ENCODE measurements at regions not wholly inside any gene's neighbourhood (a gene's known extent, or its start where the extent isn't known, plus 50 kb on each side); places are given as distances from the start of the nearest gene placed in this dataset.

DNA sequence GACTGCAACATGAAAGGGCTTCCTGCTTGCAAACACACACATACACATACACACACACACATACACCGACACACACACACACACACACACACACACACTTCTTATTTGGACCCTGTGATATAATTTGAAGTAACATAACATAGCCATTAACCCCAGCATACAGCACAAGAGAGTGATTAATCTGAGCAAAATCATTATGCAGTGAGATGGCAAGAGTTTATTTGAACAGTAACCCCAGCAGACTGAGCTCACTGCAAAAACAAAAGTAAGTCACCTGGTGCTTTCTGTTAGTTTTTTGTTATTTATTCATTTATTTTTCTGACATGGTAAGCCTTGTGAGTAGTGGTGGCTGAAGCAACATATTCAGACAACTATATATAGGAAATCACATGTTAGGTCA, 93.7 kb downstream of the NOL4 start:
- Histone ChIP-seq H3K4me3 (replicated peaks in 1 of 3; ENCODE audit: insufficient read depth in 1 of 3, low read depth in 1 of 3, low read length in 3 of 3) (no peak overlapping the region), H4K20me1 (replicated peaks; ENCODE audit: control insufficient read depth, extremely low read depth, insufficient read depth, low read length) (no peaks in the 10 kb centered on the region), H3K4me2 (ENCODE audit: insufficient read depth, low read length) (no peak overlapping the region), H3K79me2 (ENCODE audit: control insufficient read depth, insufficient read depth, low read length) (no peaks in the 10 kb centered on the region), H3K9ac (replicated peaks; ENCODE audit: extremely low read depth, insufficient read depth, low read length) (no peak overlapping the region), H3K4me1 (ENCODE audit: control insufficient read depth, extremely low read depth, insufficient read depth, low read length) (no peaks in the 10 kb centered on the region), H2AFZ (ENCODE audit: low read depth, low read length) (no peak overlapping the region), H3K27ac (ENCODE audit: insufficient read depth, low read depth, low read length) (no peak overlapping the region), H3K9me3 (replicated peaks; ENCODE audit: control insufficient read depth, insufficient read depth, low read length) (no peaks in the 10 kb centered on the region), H3K27me3 (ENCODE audit: control insufficient read depth in 2 of 2, insufficient read depth in 2 of 2, low read length in 2 of 2) (no peaks in the 10 kb centered on the region), H3K9me1 (replicated peaks; ENCODE audit: control insufficient read depth, extremely low read depth, insufficient read depth, low read length) (no peaks in the 10 kb centered on the region), H3K36me3 (ENCODE audit: control insufficient read depth in 2 of 2, extremely low read depth in 1 of 2, insufficient read depth in 2 of 2, low read length in 2 of 2) (no peaks in the 10 kb centered on the region)
- POLR2A ChIA-PET: no interaction called here
- DNase-seq (ENCODE audit: low read depth, low spot score) (no peak), FAIRE-seq (no peak)
- no TSS peak for BruUV-seq (replicated peaks)
- dilution Hi-C loops (cut with MboI; ENCODE audit: extremely low pct_ligation_motif_present, low sequenced_read_pairs) (no loop called here), intact Hi-C loops (cut with micrococcal nuclease) (no loop called here)
- TF ChIP-seq POLR2A (IDR thresholded peaks at IDR 0.05; ENCODE audit: low read depth, low read length) (no peak), JUN (IDR thresholded peaks at IDR 0.05; ENCODE audit: borderline replicate concordance, insufficient read depth, insufficient read length, low read depth) (no peak)
- TF ChIP-seq, protein P1, sequence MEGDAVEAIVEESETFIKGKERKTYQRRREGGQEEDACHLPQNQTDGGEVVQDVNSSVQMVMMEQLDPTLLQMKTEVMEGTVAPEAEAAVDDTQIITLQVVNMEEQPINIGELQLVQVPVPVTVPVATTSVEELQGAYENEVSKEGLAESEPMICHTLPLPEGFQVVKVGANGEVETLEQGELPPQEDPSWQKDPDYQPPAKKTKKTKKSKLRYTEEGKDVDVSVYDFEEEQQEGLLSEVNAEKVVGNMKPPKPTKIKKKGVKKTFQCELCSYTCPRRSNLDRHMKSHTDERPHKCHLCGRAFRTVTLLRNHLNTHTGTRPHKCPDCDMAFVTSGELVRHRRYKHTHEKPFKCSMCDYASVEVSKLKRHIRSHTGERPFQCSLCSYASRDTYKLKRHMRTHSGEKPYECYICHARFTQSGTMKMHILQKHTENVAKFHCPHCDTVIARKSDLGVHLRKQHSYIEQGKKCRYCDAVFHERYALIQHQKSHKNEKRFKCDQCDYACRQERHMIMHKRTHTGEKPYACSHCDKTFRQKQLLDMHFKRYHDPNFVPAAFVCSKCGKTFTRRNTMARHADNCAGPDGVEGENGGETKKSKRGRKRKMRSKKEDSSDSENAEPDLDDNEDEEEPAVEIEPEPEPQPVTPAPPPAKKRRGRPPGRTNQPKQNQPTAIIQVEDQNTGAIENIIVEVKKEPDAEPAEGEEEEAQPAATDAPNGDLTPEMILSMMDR (IDR thresholded peaks at IDR 0.05; ENCODE audit: extremely low read depth in 1 of 2, insufficient read depth in 1 of 2, low read depth in 1 of 2, low read length in 2 of 2): no peak
- CTCF ChIA-PET: interaction anchor here (1.2 to 2.6 kb wide), 3 partner anchors 8 to 192 kb away, joined by 4 to 37 read pairs (median 5); no protein-coding TSS in a partner anchor

DNA sequence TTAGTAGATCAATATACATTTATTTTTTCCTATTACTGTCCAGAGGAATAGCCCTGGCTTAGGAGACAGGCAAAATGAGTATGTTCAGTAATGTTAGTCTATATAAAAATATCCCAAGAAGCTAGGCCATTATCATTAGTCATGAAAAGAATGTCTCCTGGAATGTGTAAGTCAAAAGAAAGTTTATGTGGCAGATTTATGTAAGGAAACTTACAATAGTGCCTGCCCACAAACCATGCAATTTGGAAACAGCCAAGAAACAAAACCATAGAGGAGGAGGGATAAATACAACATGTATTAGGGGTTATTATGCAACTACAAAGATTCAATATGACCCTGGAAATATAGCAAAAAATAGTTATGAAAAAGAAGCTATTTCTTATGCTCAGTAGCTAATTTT, 96.3 kb downstream of the NOL4 start:
- no peak for DNase-seq (ENCODE audit: low read depth, low spot score)
- H4K20me1 ChIP-seq (replicated peaks; ENCODE audit: control insufficient read depth, extremely low read depth, insufficient read depth, low read length): no peaks in the 10 kb centered on the region
- intact Hi-C loops (cut with micrococcal nuclease): loop anchor here (10.0 kb wide), 1 partner anchor 536 kb away; no protein-coding TSS in a partner anchor
- dilution Hi-C loops (cut with MboI; ENCODE audit: extremely low pct_ligation_motif_present, low sequenced_read_pairs): no loop called here
- H3K4me3 ChIP-seq (replicated peaks in 1 of 3; ENCODE audit: insufficient read depth in 1 of 3, low read depth in 1 of 3, low read length in 3 of 3): no peak overlapping the region
- no TSS peak for BruUV-seq (replicated peaks)
- H3K4me2 ChIP-seq (ENCODE audit: insufficient read depth, low read length): no peak overlapping the region
- no peaks in the 10 kb centered on the region for H3K36me3 ChIP-seq (ENCODE audit: control insufficient read depth in 2 of 2, extremely low read depth in 1 of 2, insufficient read depth in 2 of 2, low read length in 2 of 2)
- POLR2A ChIA-PET: no interaction called here
- H3K27me3 ChIP-seq (ENCODE audit: control insufficient read depth in 2 of 2, insufficient read depth in 2 of 2, low read length in 2 of 2): no peaks in the 10 kb centered on the region
- H3K9me1 ChIP-seq (replicated peaks; ENCODE audit: control insufficient read depth, extremely low read depth, insufficient read depth, low read length): no peaks in the 10 kb centered on the region
- H3K4me1 ChIP-seq (ENCODE audit: control insufficient read depth, extremely low read depth, insufficient read depth, low read length): no peaks in the 10 kb centered on the region
- TF ChIP-seq EZH2 (IDR thresholded peaks at IDR 0.05; ENCODE audit: borderline replicate concordance, low read depth, low read length, severe bottlenecking) (no peak), FOS (IDR thresholded peaks at IDR 0.05; ENCODE audit: borderline replicate concordance, insufficient read depth, low read length) (no peak), POLR2AphosphoS5 (IDR thresholded peaks at IDR 0.05; ENCODE audit: insufficient read depth, low read depth, low read length) (no peak), JUN (IDR thresholded peaks at IDR 0.05; ENCODE audit: borderline replicate concordance, insufficient read depth, insufficient read length, low read depth) (no peak)
- no peaks in the 10 kb centered on the region for H3K9me3 ChIP-seq (replicated peaks; ENCODE audit: control insufficient read depth, insufficient read depth, low read length)
- no peaks in the 10 kb centered on the region for H3K79me2 ChIP-seq (ENCODE audit: control insufficient read depth, insufficient read depth, low read length)
- no peak overlapping the region for H3K27ac ChIP-seq (ENCODE audit: insufficient read depth, low read depth, low read length)
- H2AFZ ChIP-seq (ENCODE audit: low read depth, low read length): no peak overlapping the region
- H3K9ac ChIP-seq (replicated peaks; ENCODE audit: extremely low read depth, insufficient read depth, low read length): no peak overlapping the region
- CTCF ChIA-PET: no interaction called here
- FAIRE-seq: no peak

Measured in endothelial cell of umbilical vein (primary cell).